DMS53 (cell line): ENCODE measurements at regions not wholly inside any gene's neighbourhood (a gene's known extent, or its start where the extent isn't known, plus 50 kb on each side); places are given as distances from the start of the nearest gene placed in this dataset.
"Not testable (repeated sequence)": the region's sequence is repeated elsewhere in the genome, so short reads cannot be mapped to it uniquely, and the experiment has no call there.

ENCODE experiments used
- DNase-seq: peaks from one replicate; lab custom pipeline; 2025; lab: John Stamatoyannopoulos, UW

DNA sequence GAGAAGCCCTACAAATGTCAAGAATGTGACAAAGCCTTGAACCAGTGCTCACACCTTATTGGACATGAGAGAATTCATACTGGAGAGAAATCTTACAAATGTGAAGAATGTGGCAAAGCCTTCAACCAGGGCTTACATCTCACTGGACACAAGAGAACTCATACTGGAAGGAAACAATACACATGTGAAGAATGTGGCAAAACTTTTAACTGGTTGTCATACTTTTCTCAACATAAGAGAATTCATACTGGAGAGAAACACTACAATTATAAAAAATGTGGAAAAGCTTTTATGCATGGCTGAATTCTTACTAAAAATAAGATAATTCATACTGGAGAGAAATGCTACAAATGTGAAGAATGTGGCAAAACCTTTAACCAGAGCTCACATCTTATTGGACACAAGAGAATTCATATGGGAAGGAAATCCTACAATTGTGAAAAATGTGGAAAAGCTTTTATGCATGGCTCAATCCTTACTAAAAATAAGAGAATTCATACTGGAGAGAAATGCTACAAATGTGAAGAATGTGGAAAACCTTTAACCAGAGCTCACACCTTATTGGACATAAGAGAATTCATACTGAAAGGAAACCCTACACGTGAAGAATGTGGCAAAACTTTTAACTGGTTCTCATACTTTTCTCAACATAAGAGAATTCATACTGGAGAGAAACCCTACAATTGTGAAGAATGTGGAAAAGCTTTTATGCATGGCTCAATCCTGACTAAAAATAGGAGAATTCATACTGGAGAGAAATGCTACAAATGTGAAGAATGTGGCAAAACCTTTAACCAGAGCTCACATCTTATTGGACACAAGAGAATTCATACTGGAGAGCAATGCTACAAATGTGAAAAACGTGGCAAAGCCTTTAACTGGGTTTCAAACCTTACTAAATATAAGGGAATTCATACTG is 350.6 kb upstream of the NUPR2 start:
- not testable (repeated sequence) for DNase-seq

- DNase-seq, result no peak
Observed at GRCh38 chr7:56449762-56450161, 333.5 kb upstream of the NUPR2 start.

GRCh38 chr7:56447864-56448693 is 331.9 kb upstream of the NUPR2 start:
- DNase-seq, result peak; percentile 92

DNA sequence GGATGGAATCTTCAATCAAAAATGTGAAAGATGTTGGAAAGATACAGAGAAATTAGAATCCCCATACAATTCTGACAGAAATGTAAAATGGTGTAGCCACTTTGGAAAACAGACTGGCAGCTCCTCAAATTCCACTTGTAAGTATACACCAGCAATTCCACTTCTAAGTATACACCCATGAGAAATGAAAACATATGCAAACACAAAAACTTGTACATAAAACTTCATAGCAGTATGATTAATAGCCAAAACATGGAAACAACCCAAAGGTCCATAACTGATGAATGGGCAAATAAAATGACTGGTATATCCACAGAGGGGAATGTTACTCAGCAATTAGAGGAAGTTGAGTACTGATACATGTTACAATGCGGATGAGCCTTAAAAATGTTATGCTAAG is 304.3 kb upstream of the NUPR2 start:
- not testable (repeated sequence) for DNase-seq

GRCh38 chr7:56375173-56375572 is 259.0 kb upstream of the NUPR2 start:
- no peak for DNase-seq

DNA sequence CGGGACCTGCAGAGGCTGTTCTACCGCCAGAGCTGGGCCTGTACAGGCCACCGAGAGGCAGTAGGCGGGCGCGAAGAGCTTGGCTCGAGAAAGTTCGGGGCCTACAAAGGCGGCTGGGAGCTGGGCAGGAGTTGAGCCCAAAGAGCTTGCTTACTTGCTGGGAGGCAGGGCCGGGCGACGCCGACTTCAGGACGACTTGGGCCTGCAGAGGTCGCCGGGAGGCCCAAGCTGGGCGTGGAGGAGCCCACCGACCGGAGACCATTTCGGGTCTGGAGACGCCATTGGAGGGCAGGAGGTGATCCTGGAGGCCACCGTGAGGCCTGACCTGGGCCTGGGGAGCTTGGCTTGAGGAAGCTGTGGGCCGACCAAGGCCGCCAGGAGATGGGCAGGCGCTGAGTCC is 258.4 kb upstream of the NUPR2 start:
- not testable (repeated sequence) for DNase-seq

DNA sequence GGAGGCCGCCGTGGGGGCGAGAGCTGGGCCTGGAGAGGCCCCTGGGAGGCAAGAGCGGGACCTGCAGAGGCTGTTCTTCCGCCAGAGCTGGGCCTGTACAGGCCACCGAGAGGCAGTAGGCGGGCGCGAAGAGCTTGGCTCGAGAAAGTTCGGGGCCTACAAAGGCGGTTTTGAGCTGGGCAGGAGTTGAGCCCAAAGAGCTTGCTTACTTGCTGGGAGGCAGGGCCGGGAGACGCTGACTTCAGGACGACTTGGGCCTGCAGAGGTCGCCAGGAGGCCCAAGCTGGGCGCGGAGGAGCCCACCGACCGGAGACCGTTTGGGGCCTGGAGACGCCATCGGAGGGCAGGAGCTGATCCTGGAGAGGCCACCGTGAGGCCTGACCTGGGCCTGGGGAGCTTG is 257.1 kb upstream of the NUPR2 start:
- not testable (repeated sequence) for DNase-seq

- DNase-seq, result not testable (repeated sequence)
Observed at GRCh38 chr7:56371792-56372191, 255.6 kb upstream of the NUPR2 start.

- DNase-seq, result not testable (repeated sequence)
Observed at GRCh38 chr7:56370208-56370872, 254.1 kb upstream of the NUPR2 start.

DNA sequence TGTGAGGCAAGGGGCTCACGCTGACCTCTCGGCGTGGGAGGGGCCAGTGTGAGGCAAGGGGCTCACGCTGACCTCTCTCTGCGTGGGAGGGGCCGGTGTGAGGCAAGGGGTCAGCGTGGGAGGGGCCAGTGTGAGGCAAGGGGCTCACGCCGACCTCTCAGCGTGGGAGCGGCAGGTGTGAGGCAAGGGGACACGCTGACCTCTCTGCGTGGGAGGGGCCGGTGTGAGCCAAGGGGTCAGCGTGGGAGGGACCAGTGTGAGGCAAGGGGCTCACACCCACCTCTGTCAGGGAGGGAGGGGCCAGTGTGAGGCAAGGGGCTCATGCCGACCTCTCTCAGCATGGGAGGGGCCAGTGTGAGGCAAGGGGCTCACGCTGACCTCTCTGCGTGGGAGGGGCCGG is 251.7 kb upstream of the NUPR2 start:
- not testable (repeated sequence) for DNase-seq

DNA sequence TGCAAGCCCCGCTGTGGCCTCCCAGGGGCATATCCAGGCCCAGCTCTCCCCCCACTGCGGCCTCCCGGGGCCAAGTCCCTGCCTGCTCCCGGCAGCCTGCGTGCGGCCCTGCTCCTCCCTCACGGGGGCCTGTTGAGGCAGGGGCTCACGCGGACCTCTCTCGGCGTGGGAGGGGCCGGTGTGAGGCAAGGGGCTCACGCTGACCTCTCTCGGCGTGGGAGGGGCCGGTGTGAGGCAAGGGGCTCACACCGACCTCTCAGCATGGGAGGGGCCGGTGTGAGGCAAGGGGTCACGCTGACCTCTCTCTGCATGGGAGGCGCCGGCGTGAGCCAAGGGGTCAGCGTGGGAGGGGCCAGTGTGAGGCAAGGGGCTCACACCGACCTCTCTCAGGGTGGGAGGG is 251.2 kb upstream of the NUPR2 start:
- not testable (repeated sequence) for DNase-seq

- not testable (repeated sequence) for DNase-seq
Observed at GRCh38 chr7:56366701-56367100, 250.5 kb upstream of the NUPR2 start.

DNA sequence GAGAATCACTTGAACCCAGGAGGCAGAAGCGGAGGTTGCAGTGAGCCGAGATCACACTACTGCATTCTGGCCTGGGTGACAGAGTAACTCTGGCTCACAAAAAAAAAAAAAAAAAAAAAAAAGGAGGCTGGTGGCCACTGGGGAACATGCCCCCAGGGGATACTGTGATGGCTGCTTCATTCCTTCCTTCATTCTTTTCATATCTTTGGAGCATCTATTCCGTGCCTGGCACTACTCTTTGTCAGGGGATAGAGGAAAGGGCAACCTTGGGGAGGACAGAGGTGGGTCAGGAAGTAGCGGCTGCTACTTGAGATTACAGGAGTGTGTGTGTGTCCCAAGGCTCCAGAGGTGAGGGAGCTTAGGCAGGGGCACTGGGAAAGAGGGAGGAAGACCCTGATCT is 236.4 kb upstream of the NUPR2 start:
- not testable (repeated sequence) for DNase-seq

DNA sequence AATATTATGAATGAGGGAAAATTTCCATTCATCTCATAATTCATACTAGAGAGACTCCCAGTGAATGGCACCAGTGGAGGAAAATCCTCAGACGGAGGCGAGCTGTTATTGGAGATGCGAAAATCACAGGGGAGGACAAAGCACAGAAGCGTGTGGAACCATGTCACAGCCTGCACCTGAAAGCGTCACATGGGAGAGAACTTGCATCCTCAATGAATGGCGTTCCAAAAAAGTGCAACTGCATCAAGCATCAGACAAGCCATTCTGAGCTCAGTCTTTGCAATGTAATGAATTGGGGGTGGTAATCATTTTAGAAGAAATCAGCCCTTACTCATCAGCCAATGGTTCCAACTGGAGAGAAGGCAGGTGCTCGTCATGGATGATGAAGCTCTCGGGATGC is 235.0 kb upstream of the NUPR2 start:
- not testable (repeated sequence) for DNase-seq

GRCh38 chr7:56348311-56348710 is 232.1 kb upstream of the NUPR2 start:
- not testable (repeated sequence) for DNase-seq

DNA sequence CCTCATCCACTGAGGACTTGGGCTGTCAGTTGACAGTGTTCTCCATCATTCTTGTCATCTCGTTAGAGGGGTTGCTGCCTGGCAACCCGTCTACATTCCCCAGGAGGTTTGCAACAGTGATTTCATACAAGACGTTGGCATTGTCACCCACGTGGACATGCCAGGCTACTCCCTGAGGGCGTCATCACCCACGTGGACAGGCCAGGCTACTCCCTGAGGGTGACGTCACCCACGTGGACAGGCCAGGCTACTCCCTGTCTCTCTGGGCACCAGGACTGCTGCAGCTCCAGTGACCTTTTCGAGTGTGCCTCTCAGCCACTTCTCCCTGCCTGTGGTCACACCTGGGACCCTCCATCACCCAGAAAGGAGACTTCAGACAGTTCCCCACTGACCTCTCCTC is 212.1 kb upstream of the NUPR2 start:
- DNase-seq, result peak; percentile 47

DNA sequence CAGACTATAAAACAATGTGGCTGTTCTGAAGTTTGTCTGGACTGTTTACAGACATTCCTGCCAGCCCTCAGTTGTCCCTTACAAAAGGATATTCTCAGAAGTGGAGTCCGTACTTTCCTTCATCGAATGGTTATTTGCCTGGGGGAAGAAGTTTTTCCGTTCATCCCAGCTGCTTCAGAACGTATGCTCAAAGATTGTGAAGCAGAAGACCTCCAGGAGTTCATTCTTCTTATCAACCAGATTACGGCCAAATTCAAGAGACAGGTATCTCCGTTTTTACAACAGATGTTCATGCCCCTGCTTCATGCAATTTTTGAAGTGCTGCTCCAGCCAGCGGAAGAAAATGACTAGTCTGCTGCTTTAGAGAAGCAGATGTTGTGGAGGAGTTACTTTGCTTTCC is 174.3 kb upstream of the NUPR2 start:
- no peak for DNase-seq

- peak; percentile 65 for DNase-seq
Observed at GRCh38 chr7:56287429-56288138, 171.4 kb upstream of the NUPR2 start.

DNA sequence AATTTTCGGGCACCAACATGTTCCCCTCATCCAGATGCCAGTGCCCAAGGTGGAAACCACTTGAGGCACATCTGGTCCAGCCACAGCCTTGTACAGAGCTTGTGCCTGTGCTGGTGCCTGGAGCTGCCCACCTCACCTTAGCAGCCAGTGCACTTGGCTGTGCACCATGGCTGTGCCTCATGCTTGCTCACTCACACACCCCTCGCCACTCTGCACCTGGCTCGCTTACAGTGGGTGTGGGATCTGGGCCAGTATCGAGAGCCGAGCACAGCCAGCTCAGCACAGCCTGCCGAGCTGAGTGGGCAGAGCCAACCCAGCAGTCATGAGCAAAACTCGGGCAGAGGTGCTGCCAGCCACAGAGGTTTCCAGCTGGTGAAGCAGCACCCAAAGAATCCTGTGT is 139.9 kb upstream of the NUPR2 start:
- DNase-seq, result no peak

GRCh38 chr7:56250135-56250534 is 133.9 kb upstream of the NUPR2 start:
- DNase-seq, result no peak

DNA sequence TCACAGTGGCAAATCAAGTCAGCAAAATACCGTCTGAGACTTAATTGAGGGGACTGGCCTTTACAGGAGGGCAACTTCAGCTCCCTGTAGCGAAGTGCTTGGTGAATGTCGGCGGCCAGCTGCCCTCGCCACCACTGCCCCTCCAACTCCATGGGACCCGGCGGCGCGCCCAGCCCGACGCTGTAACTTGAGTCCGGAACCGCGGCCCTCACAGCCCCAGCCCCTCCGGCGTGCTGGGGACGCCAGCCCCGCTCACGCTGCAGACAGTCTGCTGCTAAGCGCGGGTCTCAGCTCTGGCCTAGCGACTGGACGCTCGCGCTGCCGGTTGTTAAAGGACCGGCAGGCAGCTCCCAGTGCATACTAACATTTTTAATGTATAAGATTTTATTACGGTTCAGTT is 113.4 kb upstream of the NUPR2 start:
- no peak for DNase-seq

DNA sequence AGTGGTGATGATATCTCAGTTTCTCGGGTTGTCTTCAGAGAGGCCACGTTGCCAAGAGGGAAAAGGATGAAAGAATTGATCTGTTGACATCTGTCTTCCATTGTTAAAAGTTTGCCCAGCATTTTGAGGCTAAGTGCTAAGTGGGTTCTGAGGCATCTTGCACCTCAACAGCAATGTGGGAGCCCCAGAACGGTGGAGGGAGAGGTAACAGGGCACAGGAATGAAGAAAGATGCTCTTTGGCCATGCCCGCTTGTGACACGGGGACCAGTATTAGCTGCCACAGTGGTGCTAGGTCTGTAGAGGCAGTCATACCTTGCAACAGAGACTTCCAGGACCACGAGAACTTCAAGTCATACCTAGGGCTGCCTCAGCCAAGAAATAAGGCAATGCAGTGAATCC is 106.6 kb upstream of the NUPR2 start:
- no peak for DNase-seq
